Neural cell (in vitro differentiated cells): ENCODE measurements at regions not wholly inside any gene's neighbourhood (a gene's known extent, or its start where the extent isn't known, plus 50 kb on each side); places are given as distances from the start of the nearest gene placed in this dataset.

Source experiments
- H2AFZ ChIP-seq: fragments of 200-600, 300-800 bp; sonication (generic), shearing (Covaris generic); 2 replicates; pipeline ENCODE4 v1.6.0; 2014; ENCODE audit warnings: low read depth, mild to moderate bottlenecking, antibody characterized with exemption, low read length, moderate library complexity
- H3F3A ChIP-seq: fragments of 200-600 bp; shearing (Covaris generic); 2 replicates; pipeline ENCODE4 v1.6.1; 2016; ENCODE audit warnings: mild to moderate bottlenecking, moderate library complexity, mixed read lengths, antibody characterized with exemption, low read length; ENCODE audit not compliant: insufficient read depth, poor library complexity, severe bottlenecking
- H3K27ac ChIP-seq: fragments of 200-600, 300-800 bp; sonication (generic), shearing (Covaris generic); 2 replicates; pipeline ENCODE4 v1.5.1; 2014; ENCODE audit warnings: mild to moderate bottlenecking, low read length, moderate library complexity
- H3K27me3 ChIP-seq: fragments of 300-800, 200-600 bp; sonication (generic), shearing (Covaris generic); 2 replicates; pipeline ENCODE4 v1.6.0; 2014; ENCODE audit warnings: mild to moderate bottlenecking, low read depth, low read length, moderate library complexity; ENCODE audit not compliant: insufficient read depth
- H3K36me3 ChIP-seq: fragments of 300-800, 200-600 bp; sonication (generic), shearing (Covaris generic); 2 replicates; pipeline ENCODE4 v1.5.1; 2014; ENCODE audit warnings: mild to moderate bottlenecking, antibody characterized with exemption, low read length, moderate library complexity; ENCODE audit not compliant: insufficient read depth
- H3K4me2 ChIP-seq: fragments of 300-800, 200-600 bp; sonication (generic), shearing (Covaris generic); 2 replicates; pipeline ENCODE4 v1.6.0; 2014; ENCODE audit warnings: mild to moderate bottlenecking, low read length
- H3K4me3 ChIP-seq: fragments of 300-800, 200-600 bp; sonication (generic), shearing (Covaris generic); 2 replicates; pipeline ENCODE4 v1.5.1; 2014; ENCODE audit warnings: mild to moderate bottlenecking, low read length, moderate library complexity
- H3K79me2 ChIP-seq: fragments of 200-600 bp; shearing (Covaris generic); replicated peaks from 2 replicates; pipeline ENCODE4 v1.6.0; 2014; ENCODE audit warnings: mild to moderate bottlenecking, low read length, moderate library complexity; ENCODE audit not compliant: insufficient read depth
- H3K9ac ChIP-seq: fragments of 300-800, 200-600 bp; sonication (generic), shearing (Covaris generic); 2 replicates; pipeline ENCODE4 v1.6.1; 2016; ENCODE audit warnings: mild to moderate bottlenecking, low read length, mixed read lengths
- H3K9me2 ChIP-seq: fragments of 200-600 bp; shearing (Covaris generic); 2 replicates; pipeline ENCODE4 v1.6.1; 2016; ENCODE audit warnings: mild to moderate bottlenecking, low read length, mixed read lengths; ENCODE audit not compliant: insufficient read depth
- H3K9me3 ChIP-seq: fragments of 200-600, 300-800 bp; sonication (generic), shearing (Covaris generic); 2 replicates; pipeline ENCODE4 v1.6.1; 2016; ENCODE audit warnings: mild to moderate bottlenecking, mixed run types, low read length, moderate library complexity, mixed read lengths
- H4K20me1 ChIP-seq: fragments of 200-600 bp; shearing (Covaris generic); 2 replicates; pipeline ENCODE4 v1.6.1; 2016; ENCODE audit warnings: mild to moderate bottlenecking, mixed run types; ENCODE audit not compliant: insufficient read depth
- CTCF ChIP-seq: fragments of 450-650 bp; IDR thresholded peaks from 2 replicates; pipeline ENCODE4 v1.5.1; 2014; ENCODE audit warnings: antibody characterized with exemption, mild to moderate bottlenecking, moderate library complexity; ENCODE audit not compliant: poor library complexity, severe bottlenecking
- EP300 ChIP-seq: fragments of 450-650 bp; conservative IDR thresholded peaks from 2 replicates; pipeline ENCODE4 v1.6.1; 2014; ENCODE audit warnings: antibody characterized with exemption, mild to moderate bottlenecking, moderate library complexity; ENCODE audit not compliant: poor library complexity, severe bottlenecking
- EZH2 ChIP-seq: fragments of 200-600, 300-800 bp; shearing (Covaris generic), sonication (generic); IDR thresholded peaks from 2 replicates; pipeline ENCODE4 v1.6.1; 2014; ENCODE audit warnings: antibody characterized with exemption, low read length, borderline replicate concordance, mild to moderate bottlenecking; ENCODE audit not compliant: insufficient read depth, poor library complexity, severe bottlenecking
- MXI1 ChIP-seq: fragments of 450-650 bp; conservative IDR thresholded peaks from 2 replicates; pipeline ENCODE4 v1.6.1; 2014; ENCODE audit warnings: antibody characterized with exemption, mild to moderate bottlenecking; ENCODE audit not compliant: poor library complexity, severe bottlenecking
- POLR2AphosphoS5 ChIP-seq: IDR thresholded peaks from 2 replicates; pipeline ENCODE4 v1.6.1; 2012
- RAD21 ChIP-seq: fragments of 450-650 bp; conservative IDR thresholded peaks from 2 replicates; pipeline ENCODE4 v1.6.1; 2014; ENCODE audit warnings: antibody characterized with exemption, mild to moderate bottlenecking, moderate library complexity
- SMC3 ChIP-seq: fragments of 450-650 bp; conservative IDR thresholded peaks from 2 replicates; pipeline ENCODE4 v1.6.1; 2014; ENCODE audit warnings: antibody characterized with exemption, mild to moderate bottlenecking, moderate library complexity; ENCODE audit not compliant: poor library complexity
- TAF1 ChIP-seq: IDR thresholded peaks from 2 replicates; pipeline ENCODE4 v1.6.1; 2012; ENCODE audit warnings: low read depth
- TF ChIP-seq, protein P1 (sequence below): IDR thresholded peaks from 2 replicates; pipeline ENCODE4 v1.6.1; 2012; ENCODE audit warnings: borderline replicate concordance

- no peak overlapping the region for H3K9ac ChIP-seq
- no peak overlapping the region for H3K4me3 ChIP-seq
- H3K27me3 ChIP-seq, result no peaks in the 10 kb centered on the region
- no peaks in the 10 kb centered on the region for H3K36me3 ChIP-seq
- H3K79me2 ChIP-seq, result no peaks in the 10 kb centered on the region
- no peaks in the 10 kb centered on the region for H3K9me3 ChIP-seq
- no peaks in the 10 kb centered on the region for H4K20me1 ChIP-seq
- H3K4me2 ChIP-seq, result no peak overlapping the region
- H3K9me2 ChIP-seq, result no peaks in the 10 kb centered on the region
- no peak overlapping the region for H3K27ac ChIP-seq
- H2AFZ ChIP-seq, result no peak overlapping the region
- H3F3A ChIP-seq, result no peaks in the 10 kb centered on the region
- no peak for TF ChIP-seq TAF1
- no peak for TF ChIP-seq EP300
- no peak for TF ChIP-seq CTCF
- no peak for TF ChIP-seq RAD21
- no peak for TF ChIP-seq SMC3
- TF ChIP-seq, protein P1, sequence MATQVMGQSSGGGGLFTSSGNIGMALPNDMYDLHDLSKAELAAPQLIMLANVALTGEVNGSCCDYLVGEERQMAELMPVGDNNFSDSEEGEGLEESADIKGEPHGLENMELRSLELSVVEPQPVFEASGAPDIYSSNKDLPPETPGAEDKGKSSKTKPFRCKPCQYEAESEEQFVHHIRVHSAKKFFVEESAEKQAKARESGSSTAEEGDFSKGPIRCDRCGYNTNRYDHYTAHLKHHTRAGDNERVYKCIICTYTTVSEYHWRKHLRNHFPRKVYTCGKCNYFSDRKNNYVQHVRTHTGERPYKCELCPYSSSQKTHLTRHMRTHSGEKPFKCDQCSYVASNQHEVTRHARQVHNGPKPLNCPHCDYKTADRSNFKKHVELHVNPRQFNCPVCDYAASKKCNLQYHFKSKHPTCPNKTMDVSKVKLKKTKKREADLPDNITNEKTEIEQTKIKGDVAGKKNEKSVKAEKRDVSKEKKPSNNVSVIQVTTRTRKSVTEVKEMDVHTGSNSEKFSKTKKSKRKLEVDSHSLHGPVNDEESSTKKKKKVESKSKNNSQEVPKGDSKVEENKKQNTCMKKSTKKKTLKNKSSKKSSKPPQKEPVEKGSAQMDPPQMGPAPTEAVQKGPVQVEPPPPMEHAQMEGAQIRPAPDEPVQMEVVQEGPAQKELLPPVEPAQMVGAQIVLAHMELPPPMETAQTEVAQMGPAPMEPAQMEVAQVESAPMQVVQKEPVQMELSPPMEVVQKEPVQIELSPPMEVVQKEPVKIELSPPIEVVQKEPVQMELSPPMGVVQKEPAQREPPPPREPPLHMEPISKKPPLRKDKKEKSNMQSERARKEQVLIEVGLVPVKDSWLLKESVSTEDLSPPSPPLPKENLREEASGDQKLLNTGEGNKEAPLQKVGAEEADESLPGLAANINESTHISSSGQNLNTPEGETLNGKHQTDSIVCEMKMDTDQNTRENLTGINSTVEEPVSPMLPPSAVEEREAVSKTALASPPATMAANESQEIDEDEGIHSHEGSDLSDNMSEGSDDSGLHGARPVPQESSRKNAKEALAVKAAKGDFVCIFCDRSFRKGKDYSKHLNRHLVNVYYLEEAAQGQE, result no peak
These were observed 84.7 kb downstream of the RBBP6 start for GRCh38 chr16:24624102-24624501.

DNA sequence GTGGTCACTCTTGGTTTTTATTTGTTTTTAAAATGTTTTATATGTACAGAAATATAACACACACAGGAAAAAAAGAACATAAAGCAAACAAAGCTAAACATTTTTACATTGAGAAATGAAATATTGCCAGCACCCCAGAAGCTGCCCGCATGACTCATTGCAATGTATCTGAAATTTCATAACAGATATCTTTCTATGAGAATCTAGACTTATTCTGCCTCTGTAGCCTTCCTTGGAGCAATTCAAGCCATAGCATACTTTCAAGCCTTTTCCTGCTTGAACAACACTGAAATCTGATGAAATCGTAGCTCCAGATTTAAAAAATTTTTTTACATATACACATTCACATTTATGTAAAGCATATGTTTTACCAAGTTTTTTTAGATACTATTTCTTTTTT, 86.9 kb downstream of the RBBP6 start:
- Histone ChIP-seq H3K4me3 (no peak overlapping the region), H2AFZ (no peak overlapping the region), H3K9me2 (no peaks in the 10 kb centered on the region), H3K9ac (no peak overlapping the region), H3K36me3 (no peaks in the 10 kb centered on the region), H3K9me3 (no peaks in the 10 kb centered on the region), H4K20me1 (no peaks in the 10 kb centered on the region), H3K4me2 (no peak overlapping the region), H3F3A (no peaks in the 10 kb centered on the region), H3K27ac (no peak overlapping the region), H3K79me2 (no peaks in the 10 kb centered on the region), H3K27me3 (no peaks in the 10 kb centered on the region)
- TF ChIP-seq RAD21, result no peak
- TF ChIP-seq, protein P1, result no peak
- TF ChIP-seq POLR2AphosphoS5, result no peak
- TF ChIP-seq EZH2, result no peak
- no peak for TF ChIP-seq MXI1
- TF ChIP-seq EP300, result no peak
- no peak for TF ChIP-seq SMC3
- no peak for TF ChIP-seq CTCF
- TF ChIP-seq TAF1, result no peak
